ENCODE measurements at regions not wholly inside any gene's neighbourhood (a gene's known extent, or its start where the extent isn't known, plus 50 kb on each side); places are given as distances from the start of the nearest gene placed in this dataset. TPM values are rescaled to one million over a fixed set of nuclear protein-coding genes. Genes with fewer than 3 reads are reported as not detected.

GRCh38 chr19:27652281-27652680 lies 1560.7 kb downstream of the UQCRFS1 start:
- no peak for DNase-seq
- TF ChIP-seq CTCF (IDR thresholded peaks at IDR 0.05) = no peak
- no peaks in the 10 kb centered on the region for H3K36me3 ChIP-seq
- H3K4me1 ChIP-seq (ENCODE audit: insufficient read depth) = no peaks in the 10 kb centered on the region
- no peak overlapping the region for H3K4me3 ChIP-seq
- peaks cover 0 to 4% of the 10 kb centered on the region in 2 donors for H3K9me3 ChIP-seq
- no peaks in the 10 kb centered on the region for H3K27me3 ChIP-seq
- intact Hi-C loops (cut with DNase I) = no loop called here
- H3K27ac ChIP-seq = no peak overlapping the region
- 75 to 82% (median 76%) methylated on average over 8 of the region's 8 CpGs for WGBS, 3 donors

GRCh38 chr19:27647423-27647822 lies 1565.5 kb downstream of the UQCRFS1 start:
- intact Hi-C loops (cut with DNase I) = no loop called here
- WGBS, 3 donors = 72 to 90% (median 79%) methylated on average over 4 of the region's 4 CpGs
- no peak for TF ChIP-seq POLR2A (IDR thresholded peaks at IDR 0.05)
- no peak for TF ChIP-seq EP300 (IDR thresholded peaks at IDR 0.05)
- TF ChIP-seq CTCF (IDR thresholded peaks at IDR 0.05) = no peak
- Histone ChIP-seq H3K27me3 (no peaks in the 10 kb centered on the region), H3K4me1 (ENCODE audit: insufficient read depth) (no peaks in the 10 kb centered on the region), H3K36me3 (no peaks in the 10 kb centered on the region), H3K4me3 (no peak overlapping the region), H3K27ac (no peak overlapping the region), H3K9me3 (peaks cover 0 to 4% of the 10 kb centered on the region in 2 donors)
- no peak for DNase-seq

- no peak for DNase-seq
- no peak for TF ChIP-seq CTCF (IDR thresholded peaks at IDR 0.05)
- TF ChIP-seq EP300 (IDR thresholded peaks at IDR 0.05) = no peak
- TF ChIP-seq POLR2A (IDR thresholded peaks at IDR 0.05) = no peak
- H3K4me1 ChIP-seq (ENCODE audit: insufficient read depth) = no peaks in the 10 kb centered on the region
- no peak overlapping the region for H3K27ac ChIP-seq
- H3K36me3 ChIP-seq = no peaks in the 10 kb centered on the region
- WGBS, 3 donors = 54 to 100% methylated on average over 1 of the region's 1 CpG; no CpG with 5 or more reads in 1 of the 3 donors
- intact Hi-C loops (cut with DNase I) = no loop called here
- H3K9me3 ChIP-seq = no peaks in the 10 kb centered on the region
- H3K4me3 ChIP-seq = no peak overlapping the region
- H3K27me3 ChIP-seq = no peaks in the 10 kb centered on the region
These were observed 1577.5 kb downstream of the UQCRFS1 start for GRCh38 chr19:27635401-27635800.

GRCh38 chr19:27618006-27618405 lies 1594.9 kb downstream of the UQCRFS1 start:
- no peaks in the 10 kb centered on the region for H3K4me1 ChIP-seq (ENCODE audit: insufficient read depth)
- intact Hi-C loops (cut with DNase I) = no loop called here
- 47 to 57% (median 54%) methylated on average over 1 of the region's 1 CpG for WGBS, 3 donors
- no peak overlapping the region for H3K4me3 ChIP-seq
- H3K9me3 ChIP-seq = no peaks in the 10 kb centered on the region
- no peak for DNase-seq
- H3K27me3 ChIP-seq = no peaks in the 10 kb centered on the region
- no peak overlapping the region for H3K27ac ChIP-seq
- H3K36me3 ChIP-seq = no peaks in the 10 kb centered on the region
- TF ChIP-seq POLR2A (IDR thresholded peaks at IDR 0.05) (no peak), EP300 (IDR thresholded peaks at IDR 0.05) (no peak), CTCF (IDR thresholded peaks at IDR 0.05) (no peak)

- Histone ChIP-seq H3K4me1 (ENCODE audit: insufficient read depth) (no peaks in the 10 kb centered on the region), H3K4me3 (no peak overlapping the region), H3K36me3 (no peaks in the 10 kb centered on the region), H3K9me3 (no peaks in the 10 kb centered on the region), H3K27ac (no peak overlapping the region), H3K27me3 (no peaks in the 10 kb centered on the region)
- DNase-seq = no peak
- intact Hi-C loops (cut with DNase I) = no loop called here
- TF ChIP-seq EP300 (IDR thresholded peaks at IDR 0.05) = no peak
These were observed 1632.0 kb downstream of the UQCRFS1 start for GRCh38 chr19:27580906-27581305.

Small RNAs in the stretch of these regions (small RNA-seq; reads per million reads assigned to genes)
- not detected for gene AC006504.6
- not detected for gene RNA5SP470
